ENCODE measurements at regions not wholly inside any gene's neighbourhood (a gene's known extent, or its start where the extent isn't known, plus 50 kb on each side); places are given as distances from the start of the nearest gene placed in this dataset.

DNA sequence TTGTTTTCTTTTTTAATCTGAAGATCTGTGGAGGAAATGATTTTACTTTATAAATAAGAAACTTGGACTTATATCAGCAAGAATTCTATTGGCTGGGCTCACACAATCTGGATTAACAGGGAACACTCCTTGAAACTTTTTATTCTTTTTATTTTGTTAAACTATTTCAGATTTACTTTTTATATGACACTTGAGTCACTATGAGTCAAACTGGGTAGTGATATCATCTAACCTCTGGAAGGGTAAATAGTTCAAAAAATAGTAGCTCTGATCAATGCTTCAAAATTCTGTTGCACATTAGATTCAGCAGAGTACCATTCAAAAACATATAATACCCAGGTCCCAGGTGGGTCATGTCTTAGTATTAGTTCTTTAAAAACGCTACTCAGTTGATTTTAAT lies 55.1 kb upstream of the NBEA start:
- TF ChIP-seq, protein P1, sequence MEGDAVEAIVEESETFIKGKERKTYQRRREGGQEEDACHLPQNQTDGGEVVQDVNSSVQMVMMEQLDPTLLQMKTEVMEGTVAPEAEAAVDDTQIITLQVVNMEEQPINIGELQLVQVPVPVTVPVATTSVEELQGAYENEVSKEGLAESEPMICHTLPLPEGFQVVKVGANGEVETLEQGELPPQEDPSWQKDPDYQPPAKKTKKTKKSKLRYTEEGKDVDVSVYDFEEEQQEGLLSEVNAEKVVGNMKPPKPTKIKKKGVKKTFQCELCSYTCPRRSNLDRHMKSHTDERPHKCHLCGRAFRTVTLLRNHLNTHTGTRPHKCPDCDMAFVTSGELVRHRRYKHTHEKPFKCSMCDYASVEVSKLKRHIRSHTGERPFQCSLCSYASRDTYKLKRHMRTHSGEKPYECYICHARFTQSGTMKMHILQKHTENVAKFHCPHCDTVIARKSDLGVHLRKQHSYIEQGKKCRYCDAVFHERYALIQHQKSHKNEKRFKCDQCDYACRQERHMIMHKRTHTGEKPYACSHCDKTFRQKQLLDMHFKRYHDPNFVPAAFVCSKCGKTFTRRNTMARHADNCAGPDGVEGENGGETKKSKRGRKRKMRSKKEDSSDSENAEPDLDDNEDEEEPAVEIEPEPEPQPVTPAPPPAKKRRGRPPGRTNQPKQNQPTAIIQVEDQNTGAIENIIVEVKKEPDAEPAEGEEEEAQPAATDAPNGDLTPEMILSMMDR (conservative IDR thresholded peaks at IDR 0.05): no peak
- TF ChIP-seq EZH2 (IDR thresholded peaks at IDR 0.05; ENCODE audit: low read depth): no peak
